Astrocyte of the cerebellum (primary cell): ENCODE measurements at regions not wholly inside any gene's neighbourhood (a gene's known extent, or its start where the extent isn't known, plus 50 kb on each side); places are given as distances from the start of the nearest gene placed in this dataset.
A peak's percentile ranks its signal among the peaks of the same experiment; 100 is the strongest.

ENCODE experiments used
- DNase-seq: peaks from one replicate; pipeline ENCODE4 v3.0.0-alpha.2; 2011; ENCODE audit warnings: low read depth
- H3K4me3 ChIP-seq: 2 replicates; pipeline ENCODE4 v1.5.1; 2011; ENCODE audit warnings: mild to moderate bottlenecking, low read depth, low read length, moderate library complexity
- in situ Hi-C: cut with HindIII; loops from 2 replicates; pipeline ENCODE4 v1.10.0; 2017; ENCODE audit warnings: low sequenced_read_pairs
- TF ChIP-seq, protein P1 (sequence below): IDR thresholded peaks from 2 replicates; pipeline ENCODE4 v1.5.1; 2012; ENCODE audit warnings: low read length, low read depth, moderate library complexity, mild to moderate bottlenecking; ENCODE audit errors: missing control alignments

DNA sequence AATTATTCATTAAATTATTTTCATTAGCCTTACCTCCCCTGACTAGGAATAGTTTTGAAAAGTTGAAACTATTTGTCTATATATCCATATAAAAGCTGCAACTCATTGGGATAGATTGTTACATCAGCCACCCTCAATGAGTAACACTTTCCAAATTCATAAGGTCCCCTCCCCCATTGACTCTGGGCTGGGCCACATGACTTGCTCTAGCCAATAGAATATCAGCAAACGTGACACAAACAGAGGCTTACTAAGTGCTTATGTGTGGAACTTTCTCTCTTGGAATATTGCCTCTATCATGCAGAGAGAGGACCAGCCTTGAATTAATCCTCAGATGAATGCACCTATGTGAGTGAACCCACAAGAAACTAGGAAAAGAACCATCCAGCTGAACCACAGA is 213.7 kb downstream of the CCDC59 start:
- in situ Hi-C loops: no loop called here
- TF ChIP-seq, protein P1, sequence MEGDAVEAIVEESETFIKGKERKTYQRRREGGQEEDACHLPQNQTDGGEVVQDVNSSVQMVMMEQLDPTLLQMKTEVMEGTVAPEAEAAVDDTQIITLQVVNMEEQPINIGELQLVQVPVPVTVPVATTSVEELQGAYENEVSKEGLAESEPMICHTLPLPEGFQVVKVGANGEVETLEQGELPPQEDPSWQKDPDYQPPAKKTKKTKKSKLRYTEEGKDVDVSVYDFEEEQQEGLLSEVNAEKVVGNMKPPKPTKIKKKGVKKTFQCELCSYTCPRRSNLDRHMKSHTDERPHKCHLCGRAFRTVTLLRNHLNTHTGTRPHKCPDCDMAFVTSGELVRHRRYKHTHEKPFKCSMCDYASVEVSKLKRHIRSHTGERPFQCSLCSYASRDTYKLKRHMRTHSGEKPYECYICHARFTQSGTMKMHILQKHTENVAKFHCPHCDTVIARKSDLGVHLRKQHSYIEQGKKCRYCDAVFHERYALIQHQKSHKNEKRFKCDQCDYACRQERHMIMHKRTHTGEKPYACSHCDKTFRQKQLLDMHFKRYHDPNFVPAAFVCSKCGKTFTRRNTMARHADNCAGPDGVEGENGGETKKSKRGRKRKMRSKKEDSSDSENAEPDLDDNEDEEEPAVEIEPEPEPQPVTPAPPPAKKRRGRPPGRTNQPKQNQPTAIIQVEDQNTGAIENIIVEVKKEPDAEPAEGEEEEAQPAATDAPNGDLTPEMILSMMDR: no peak
- no peak for DNase-seq
- H3K4me3 ChIP-seq: no peak overlapping the region

DNA sequence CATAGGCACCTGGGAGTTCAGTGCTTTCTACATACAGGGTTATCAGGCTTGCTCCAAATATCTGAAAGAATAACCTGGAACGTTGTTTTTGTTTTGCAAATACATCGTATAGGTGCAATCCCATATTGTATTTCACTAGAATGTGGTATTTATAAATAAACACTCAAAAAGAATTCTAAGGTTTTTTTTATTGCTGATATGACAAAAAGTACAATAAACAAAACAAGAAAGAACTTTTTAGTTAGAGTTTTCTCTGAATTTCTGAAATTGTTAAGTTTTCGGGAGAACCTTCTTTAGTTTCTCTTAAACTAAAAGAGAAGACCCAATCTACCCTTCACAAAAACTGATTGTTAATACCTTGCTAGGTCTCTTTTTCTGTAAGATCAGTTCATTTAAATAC is 225.8 kb downstream of the CCDC59 start:
- TF ChIP-seq, protein P1: no peak
- DNase-seq: no peak
- H3K4me3 ChIP-seq: no peak overlapping the region
- in situ Hi-C loops: no loop called here

DNA sequence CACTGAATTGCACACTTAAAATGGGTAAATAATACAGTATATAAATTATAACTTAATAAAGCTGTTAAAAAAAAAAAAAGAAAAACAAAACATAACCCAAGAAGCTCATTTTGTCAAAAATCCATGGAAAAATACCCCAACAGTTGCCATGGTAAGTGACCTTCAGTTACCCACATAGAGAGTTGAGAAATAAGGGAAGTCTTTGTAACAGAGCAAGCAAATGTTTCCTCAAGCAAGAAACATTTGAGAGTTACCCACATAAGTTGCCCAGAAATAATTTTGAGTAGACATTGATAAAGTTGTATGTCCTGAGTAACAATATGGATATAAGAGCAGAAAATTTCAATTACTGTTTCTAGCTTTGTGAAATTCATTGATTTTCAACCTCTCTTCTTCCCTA is 227.4 kb downstream of the CCDC59 start:
- DNase-seq: no peak

DNA sequence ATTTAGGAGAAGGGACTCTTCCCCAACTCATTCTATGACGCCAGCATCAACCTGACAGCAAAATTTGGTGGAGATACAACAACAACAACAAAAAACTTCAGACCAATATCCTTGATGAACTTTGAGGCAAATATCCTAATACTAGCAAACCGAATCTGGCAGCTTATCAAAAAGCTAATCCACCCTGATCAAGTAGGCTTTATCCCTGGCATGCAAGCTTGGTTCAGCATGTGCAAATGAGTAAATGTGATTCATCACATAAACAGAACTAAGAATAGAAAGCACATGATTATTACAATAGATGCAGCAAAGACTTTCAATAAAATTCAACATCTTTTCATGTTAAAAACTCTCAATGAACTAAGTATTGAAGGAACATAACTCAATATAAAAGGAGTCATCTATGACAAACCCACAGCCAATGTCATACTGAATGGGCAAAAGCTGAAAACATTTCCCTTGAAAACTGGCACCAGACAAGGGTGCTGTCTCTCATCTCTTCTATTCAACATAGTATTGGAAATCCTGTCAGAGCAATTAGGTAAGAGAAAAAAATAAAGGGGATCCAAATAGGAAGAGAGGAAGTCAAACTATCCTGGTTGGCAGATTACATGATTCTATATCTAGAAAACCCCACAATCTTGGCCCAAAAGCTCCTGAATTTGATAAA is 233.3 kb downstream of the CCDC59 start:
- peak; percentile 68 for DNase-seq
- in situ Hi-C loops: no loop called here

More for the DNA sequence above, 227.4 kb downstream of the CCDC59 start:
- H3K4me3 ChIP-seq: no peak overlapping the region
- in situ Hi-C loops: no loop called here
- TF ChIP-seq, protein P1: no peak

DNA sequence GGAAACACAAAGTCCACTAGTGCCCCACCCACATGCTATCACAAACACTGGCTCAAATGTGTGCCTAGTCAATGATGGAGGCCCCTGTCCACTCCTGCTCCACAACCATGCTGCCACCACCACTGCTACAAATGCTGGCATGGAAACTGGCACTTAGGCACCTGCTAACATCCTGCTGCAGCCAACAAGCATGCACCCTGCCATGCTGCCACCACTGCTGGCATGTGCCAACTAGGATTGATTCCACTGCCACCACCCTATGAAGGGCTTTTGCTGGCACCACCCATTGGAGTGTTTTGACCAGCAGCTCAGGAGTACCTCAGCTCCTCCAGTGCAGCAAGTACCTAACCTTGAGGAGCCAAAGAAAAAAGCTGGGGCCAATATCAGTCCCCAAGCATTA is 236.6 kb downstream of the CCDC59 start:
- in situ Hi-C loops: no loop called here
- TF ChIP-seq, protein P1: no peak
- DNase-seq: no peak
- H3K4me3 ChIP-seq: no peak overlapping the region

More for the DNA sequence above, 233.3 kb downstream of the CCDC59 start:
- no peak overlapping the region for H3K4me3 ChIP-seq
- TF ChIP-seq, protein P1: no peak

DNA sequence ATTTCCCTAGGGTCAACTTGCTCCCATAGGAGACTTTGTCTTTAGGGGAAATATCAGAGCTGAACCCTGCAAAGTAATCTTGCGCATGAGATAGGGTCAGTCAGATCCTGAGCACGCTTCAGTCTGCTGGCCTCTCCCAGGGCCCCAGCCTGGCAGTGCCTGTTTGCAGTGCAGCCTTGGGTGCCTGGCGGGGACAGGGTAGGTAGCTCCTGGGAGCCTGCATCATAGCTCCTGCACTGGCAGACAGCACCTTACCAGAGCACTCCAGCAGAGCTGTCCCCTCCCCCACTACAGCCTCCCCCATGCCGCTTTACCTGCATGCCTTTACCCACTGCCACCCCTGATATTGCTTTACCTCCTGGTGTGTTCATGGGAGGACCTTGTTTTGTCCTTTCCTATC is 237.3 kb downstream of the CCDC59 start:
- H3K4me3 ChIP-seq: no peak overlapping the region
- DNase-seq: no peak
- in situ Hi-C loops: no loop called here
- TF ChIP-seq, protein P1: no peak
